Hepatocyte (in vitro differentiated cells): ENCODE measurements at regions not wholly inside any gene's neighbourhood (a gene's known extent, or its start where the extent isn't known, plus 50 kb on each side); places are given as distances from the start of the nearest gene placed in this dataset.

Experiments
- DNase-seq: peaks from one replicate; pipeline ENCODE4 v3.0.0-alpha.2; 2016; ENCODE audit warnings: low spot score
- H2AFZ ChIP-seq: fragments of 200-600 bp; sonication (generic); 2 replicates; pipeline ENCODE4 v1.6.0; 2016; ENCODE audit warnings: antibody characterized with exemption, mild to moderate bottlenecking
- H3K27ac ChIP-seq: fragments of 200-600 bp; sonication (generic); 2 replicates; pipeline ENCODE4 v1.5.1; 2016; ENCODE audit warnings: mild to moderate bottlenecking
- H3K27me3 ChIP-seq: fragments of 200-600 bp; sonication (generic); 2 replicates; pipeline ENCODE4 v1.6.1; 2016
- H3K36me3 ChIP-seq: fragments of 200-600 bp; sonication (generic); replicated peaks from 2 replicates; pipeline ENCODE4 v1.5.1; 2016; ENCODE audit warnings: low read depth; ENCODE audit not compliant: insufficient read depth
- H3K4me1 ChIP-seq: fragments of 200-600 bp; sonication (generic); 2 replicates; pipeline ENCODE4 v1.5.1; 2016; ENCODE audit warnings: mild to moderate bottlenecking, moderate library complexity; ENCODE audit not compliant: insufficient read depth
- H3K4me2 ChIP-seq: fragments of 200-600 bp; sonication (generic); 2 replicates; pipeline ENCODE4 v1.6.0; 2016
- H3K4me3 ChIP-seq: fragments of 200-600 bp; sonication (generic); 2 replicates; pipeline ENCODE4 v1.5.1; 2016; ENCODE audit warnings: mild to moderate bottlenecking
- H3K79me2 ChIP-seq: fragments of 200-600 bp; sonication (generic); 2 replicates; pipeline ENCODE4 v1.6.0; 2017; ENCODE audit warnings: mild to moderate bottlenecking
- H3K9me2 ChIP-seq: fragments of 200-600 bp; sonication (generic); replicated peaks from 2 replicates; pipeline ENCODE4 v1.6.0; 2017; ENCODE audit warnings: mild to moderate bottlenecking; ENCODE audit not compliant: insufficient read depth
- H3K9me3 ChIP-seq: fragments of 200-600 bp; sonication (generic); 2 replicates; pipeline ENCODE4 v1.5.1; 2016; ENCODE audit warnings: low read depth, mild to moderate bottlenecking
- H4K20me1 ChIP-seq: fragments of 200-600 bp; sonication (generic); 2 replicates; pipeline ENCODE4 v1.6.0; 2016; ENCODE audit warnings: mild to moderate bottlenecking; ENCODE audit not compliant: insufficient read depth, poor library complexity, severe bottlenecking
- EZH2 ChIP-seq: fragments of 200-600 bp; sonication (generic); IDR thresholded peaks from 2 replicates; pipeline ENCODE4 v1.6.1; 2016; ENCODE audit warnings: antibody characterized with exemption, mild to moderate bottlenecking, borderline replicate concordance
- EZH2phosphoT487 ChIP-seq: fragments of 200-600 bp; sonication (generic); IDR thresholded peaks from one replicate; pipeline ENCODE4 v1.6.1; 2018; ENCODE audit warnings: antibody characterized with exemption, mild to moderate bottlenecking, low read depth, moderate library complexity; ENCODE audit not compliant: unreplicated experiment, severe bottlenecking
- WGBS: methylation state at CpG from one replicate; pipeline ENCODE4 v1.1.6; 2016; ENCODE audit warnings: low lambda C conversion rate; ENCODE audit errors: missing lambda C conversion rate; 5-methylcytosine and 5-hydroxymethylcytosine counted together
- TF ChIP-seq, protein P1 (sequence below): fragments of 200-600 bp; sonication (generic); IDR thresholded peaks from 2 replicates; pipeline ENCODE4 v1.5.1; 2016; ENCODE audit warnings: antibody characterized with exemption, mild to moderate bottlenecking; ENCODE audit not compliant: poor library complexity

- no peaks in the 10 kb centered on the region for H3K9me3 ChIP-seq
- no peak for TF ChIP-seq EZH2
- TF ChIP-seq EZH2phosphoT487, result no peak
- TF ChIP-seq, protein P1, sequence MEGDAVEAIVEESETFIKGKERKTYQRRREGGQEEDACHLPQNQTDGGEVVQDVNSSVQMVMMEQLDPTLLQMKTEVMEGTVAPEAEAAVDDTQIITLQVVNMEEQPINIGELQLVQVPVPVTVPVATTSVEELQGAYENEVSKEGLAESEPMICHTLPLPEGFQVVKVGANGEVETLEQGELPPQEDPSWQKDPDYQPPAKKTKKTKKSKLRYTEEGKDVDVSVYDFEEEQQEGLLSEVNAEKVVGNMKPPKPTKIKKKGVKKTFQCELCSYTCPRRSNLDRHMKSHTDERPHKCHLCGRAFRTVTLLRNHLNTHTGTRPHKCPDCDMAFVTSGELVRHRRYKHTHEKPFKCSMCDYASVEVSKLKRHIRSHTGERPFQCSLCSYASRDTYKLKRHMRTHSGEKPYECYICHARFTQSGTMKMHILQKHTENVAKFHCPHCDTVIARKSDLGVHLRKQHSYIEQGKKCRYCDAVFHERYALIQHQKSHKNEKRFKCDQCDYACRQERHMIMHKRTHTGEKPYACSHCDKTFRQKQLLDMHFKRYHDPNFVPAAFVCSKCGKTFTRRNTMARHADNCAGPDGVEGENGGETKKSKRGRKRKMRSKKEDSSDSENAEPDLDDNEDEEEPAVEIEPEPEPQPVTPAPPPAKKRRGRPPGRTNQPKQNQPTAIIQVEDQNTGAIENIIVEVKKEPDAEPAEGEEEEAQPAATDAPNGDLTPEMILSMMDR, result no peak
- no peak overlapping the region for H3K27ac ChIP-seq
- no peak for DNase-seq
- H3K4me2 ChIP-seq, result no peak overlapping the region
- no peaks in the 10 kb centered on the region for H3K9me2 ChIP-seq
- no peaks in the 10 kb centered on the region for H4K20me1 ChIP-seq
- H3K79me2 ChIP-seq, result no peaks in the 10 kb centered on the region
- H3K27me3 ChIP-seq, result no peaks in the 10 kb centered on the region
- no peak overlapping the region for H3K4me3 ChIP-seq
- H3K4me1 ChIP-seq, result no peaks in the 10 kb centered on the region
- H3K36me3 ChIP-seq, result no peaks in the 10 kb centered on the region
- H2AFZ ChIP-seq, result no peak overlapping the region
- 83% methylated on average over 24 of the region's 24 CpGs for WGBS
Observed at GRCh38 chr9:129287619-129288305, 109.7 kb upstream of the IER5L start.

DNA sequence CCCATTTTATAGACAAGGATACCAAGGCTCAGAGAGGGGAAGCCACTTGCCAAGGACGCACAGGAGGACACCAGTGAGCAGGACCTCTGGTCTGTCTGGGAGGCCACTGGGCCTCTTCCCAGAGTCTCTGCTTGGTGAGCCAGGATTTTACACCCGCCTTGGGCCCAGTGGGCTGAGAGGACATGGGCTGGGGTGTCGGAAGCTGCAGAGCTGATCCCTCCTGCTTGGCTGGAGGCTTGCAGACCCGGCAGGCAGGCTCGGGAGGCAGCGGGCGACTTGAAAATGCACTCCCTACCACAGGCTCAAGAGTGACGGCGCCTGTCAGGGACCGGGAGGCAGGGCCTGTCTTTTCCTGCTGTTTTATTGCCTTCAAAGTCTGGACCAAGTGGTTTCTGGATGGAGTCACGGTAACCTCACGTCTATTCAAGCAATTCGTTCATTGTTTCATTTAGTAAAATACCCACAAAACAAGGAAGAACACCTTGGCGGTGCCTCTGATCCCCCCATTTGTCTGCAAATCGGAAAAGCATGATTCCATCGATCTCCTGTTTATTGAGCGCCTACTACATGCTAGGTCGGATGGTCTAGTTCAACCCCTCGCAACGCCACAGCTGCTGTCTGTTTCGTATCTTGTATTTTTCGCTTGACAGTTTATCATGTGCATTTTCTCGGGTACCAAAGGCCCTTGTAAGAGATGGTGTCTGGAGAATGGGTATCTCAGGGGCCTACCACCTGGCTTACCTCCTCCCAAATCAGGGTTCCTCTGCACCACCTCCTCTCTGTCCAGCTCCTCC, 108.1 kb upstream of the IER5L start:
- H3K4me1 ChIP-seq, result no peaks in the 10 kb centered on the region
- H2AFZ ChIP-seq, result no peak overlapping the region
- H3K27me3 ChIP-seq, result no peaks in the 10 kb centered on the region
- no peak overlapping the region for H3K4me2 ChIP-seq
- DNase-seq, result no peak
- WGBS, result 87% methylated on average over 22 of the region's 23 CpGs
- H3K27ac ChIP-seq, result no peak overlapping the region
- no peaks in the 10 kb centered on the region for H3K36me3 ChIP-seq
- H4K20me1 ChIP-seq, result no peaks in the 10 kb centered on the region
- H3K79me2 ChIP-seq, result no peaks in the 10 kb centered on the region
- no peaks in the 10 kb centered on the region for H3K9me3 ChIP-seq
- no peaks in the 10 kb centered on the region for H3K9me2 ChIP-seq
- no peak overlapping the region for H3K4me3 ChIP-seq
- no peak for TF ChIP-seq EZH2
- TF ChIP-seq, protein P1, result no peak

- no peak overlapping the region for H2AFZ ChIP-seq
- 92% methylated on average over 7 of the region's 7 CpGs for WGBS
- no peak for DNase-seq
- no peaks in the 10 kb centered on the region for H3K36me3 ChIP-seq
- H3K4me1 ChIP-seq, result no peaks in the 10 kb centered on the region
- H3K27ac ChIP-seq, result no peak overlapping the region
- no peaks in the 10 kb centered on the region for H4K20me1 ChIP-seq
- H3K4me2 ChIP-seq, result no peak overlapping the region
- no peaks in the 10 kb centered on the region for H3K27me3 ChIP-seq
- no peaks in the 10 kb centered on the region for H3K79me2 ChIP-seq
- H3K4me3 ChIP-seq, result no peak overlapping the region
- no peaks in the 10 kb centered on the region for H3K9me3 ChIP-seq
- H3K9me2 ChIP-seq, result no peaks in the 10 kb centered on the region
- TF ChIP-seq, protein P1, result no peak
- no peak for TF ChIP-seq EZH2phosphoT487
- no peak for TF ChIP-seq EZH2
Observed at GRCh38 chr9:129285382-129285781, 107.3 kb upstream of the IER5L start.
